ENCODE measurements at regions not wholly inside any gene's neighbourhood (a gene's known extent, or its start where the extent isn't known, plus 50 kb on each side); places are given as distances from the start of the nearest gene placed in this dataset.

DNA sequence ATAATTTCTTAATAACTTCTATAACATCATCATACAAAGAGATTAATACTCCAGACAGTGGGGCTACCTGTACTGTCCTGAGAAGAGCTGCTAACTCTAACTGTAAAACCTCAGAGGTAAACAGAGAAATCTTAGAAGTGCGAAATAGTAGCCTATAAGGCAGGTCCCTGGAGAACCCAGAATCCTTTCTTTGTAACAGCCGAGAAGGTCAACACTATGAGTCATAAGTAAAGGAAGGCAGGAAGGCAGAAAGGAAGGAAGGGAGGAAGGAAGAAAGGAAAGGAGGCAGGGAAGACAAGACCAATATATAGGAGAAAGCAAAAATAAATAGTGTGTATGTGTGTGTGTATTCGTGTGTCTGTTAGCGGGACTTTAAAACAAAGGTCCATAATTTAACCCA is 540.6 kb downstream of the ZWINT start:
- TF ChIP-seq, protein P1, sequence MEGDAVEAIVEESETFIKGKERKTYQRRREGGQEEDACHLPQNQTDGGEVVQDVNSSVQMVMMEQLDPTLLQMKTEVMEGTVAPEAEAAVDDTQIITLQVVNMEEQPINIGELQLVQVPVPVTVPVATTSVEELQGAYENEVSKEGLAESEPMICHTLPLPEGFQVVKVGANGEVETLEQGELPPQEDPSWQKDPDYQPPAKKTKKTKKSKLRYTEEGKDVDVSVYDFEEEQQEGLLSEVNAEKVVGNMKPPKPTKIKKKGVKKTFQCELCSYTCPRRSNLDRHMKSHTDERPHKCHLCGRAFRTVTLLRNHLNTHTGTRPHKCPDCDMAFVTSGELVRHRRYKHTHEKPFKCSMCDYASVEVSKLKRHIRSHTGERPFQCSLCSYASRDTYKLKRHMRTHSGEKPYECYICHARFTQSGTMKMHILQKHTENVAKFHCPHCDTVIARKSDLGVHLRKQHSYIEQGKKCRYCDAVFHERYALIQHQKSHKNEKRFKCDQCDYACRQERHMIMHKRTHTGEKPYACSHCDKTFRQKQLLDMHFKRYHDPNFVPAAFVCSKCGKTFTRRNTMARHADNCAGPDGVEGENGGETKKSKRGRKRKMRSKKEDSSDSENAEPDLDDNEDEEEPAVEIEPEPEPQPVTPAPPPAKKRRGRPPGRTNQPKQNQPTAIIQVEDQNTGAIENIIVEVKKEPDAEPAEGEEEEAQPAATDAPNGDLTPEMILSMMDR (IDR thresholded peaks at IDR 0.05; ENCODE audit: insufficient read depth, low read depth, low read length) = no peak
- no peak for TF ChIP-seq EZH2 (IDR thresholded peaks at IDR 0.05; ENCODE audit: insufficient read depth, low read length)

All from astrocyte (in vitro differentiated cells and primary cell).